ENCODE measurements at regions not wholly inside any gene's neighbourhood (a gene's known extent, or its start where the extent isn't known, plus 50 kb on each side); places are given as distances from the start of the nearest gene placed in this dataset.

GRCh38 chr2:18837240-18837639, 247.9 kb upstream of the NT5C1B start:
- DNase-seq = no peak

- no peak for DNase-seq
These were observed 247.1 kb upstream of the NT5C1B start for GRCh38 chr2:18836436-18836835.

- DNase-seq = no peak
These were observed 246.4 kb upstream of the NT5C1B start for GRCh38 chr2:18835787-18836186.

- DNase-seq = no peak
These were observed 245.0 kb upstream of the NT5C1B start for GRCh38 chr2:18834341-18834740.

GRCh38 chr2:18833941-18834340, 244.6 kb upstream of the NT5C1B start:
- DNase-seq = no peak

GRCh38 chr2:18831916-18832510, 242.6 kb upstream of the NT5C1B start:
- no peak for DNase-seq

- no peak for DNase-seq
These were observed 241.6 kb upstream of the NT5C1B start for GRCh38 chr2:18830962-18831361.

GRCh38 chr2:18829976-18830375, 240.6 kb upstream of the NT5C1B start:
- DNase-seq = no peak

- DNase-seq = no peak
These were observed 240.0 kb upstream of the NT5C1B start for GRCh38 chr2:18829251-18829902.

- no peak for DNase-seq
These were observed 238.9 kb upstream of the NT5C1B start for GRCh38 chr2:18828296-18828695.

GRCh38 chr2:18825838-18826237, 236.5 kb upstream of the NT5C1B start:
- no peak for DNase-seq

GRCh38 chr2:18824915-18825314, 235.5 kb upstream of the NT5C1B start:
- no peak for DNase-seq

GRCh38 chr2:18824325-18824790, 235.0 kb upstream of the NT5C1B start:
- DNase-seq = no peak

- DNase-seq = no peak
These were observed 232.1 kb upstream of the NT5C1B start for GRCh38 chr2:18821431-18821830.

- DNase-seq = no peak
These were observed 231.6 kb upstream of the NT5C1B start for GRCh38 chr2:18820966-18821365.

GRCh38 chr2:18819566-18819965, 230.2 kb upstream of the NT5C1B start:
- no peak for DNase-seq

- no peak for DNase-seq
These were observed 225.0 kb upstream of the NT5C1B start for GRCh38 chr2:18814387-18814786.

GRCh38 chr2:18804536-18804935, 215.2 kb upstream of the NT5C1B start:
- DNase-seq = no peak

- DNase-seq = no peak
These were observed 214.0 kb upstream of the NT5C1B start for GRCh38 chr2:18803141-18803939.

- DNase-seq = no peak
These were observed 211.0 kb upstream of the NT5C1B start for GRCh38 chr2:18800240-18800971.

- no peak for DNase-seq
These were observed 210.0 kb upstream of the NT5C1B start for GRCh38 chr2:18799397-18799796.
